GM10266 (cell line): ENCODE measurements at regions not wholly inside any gene's neighbourhood (a gene's known extent, or its start where the extent isn't known, plus 50 kb on each side); places are given as distances from the start of the nearest gene placed in this dataset.

Experiments used
- DNase-seq: peaks from one replicate; pipeline ENCODE4 v3.0.0; 2012; ENCODE audit errors: extremely low spot score
- TF ChIP-seq, protein P1 (sequence below): IDR thresholded peaks from 2 replicates; pipeline ENCODE4 v1.5.1; 2012; ENCODE audit warnings: mild to moderate bottlenecking, low read depth; ENCODE audit not compliant: control insufficient read depth, insufficient read depth; ENCODE audit errors: missing control alignments

DNA sequence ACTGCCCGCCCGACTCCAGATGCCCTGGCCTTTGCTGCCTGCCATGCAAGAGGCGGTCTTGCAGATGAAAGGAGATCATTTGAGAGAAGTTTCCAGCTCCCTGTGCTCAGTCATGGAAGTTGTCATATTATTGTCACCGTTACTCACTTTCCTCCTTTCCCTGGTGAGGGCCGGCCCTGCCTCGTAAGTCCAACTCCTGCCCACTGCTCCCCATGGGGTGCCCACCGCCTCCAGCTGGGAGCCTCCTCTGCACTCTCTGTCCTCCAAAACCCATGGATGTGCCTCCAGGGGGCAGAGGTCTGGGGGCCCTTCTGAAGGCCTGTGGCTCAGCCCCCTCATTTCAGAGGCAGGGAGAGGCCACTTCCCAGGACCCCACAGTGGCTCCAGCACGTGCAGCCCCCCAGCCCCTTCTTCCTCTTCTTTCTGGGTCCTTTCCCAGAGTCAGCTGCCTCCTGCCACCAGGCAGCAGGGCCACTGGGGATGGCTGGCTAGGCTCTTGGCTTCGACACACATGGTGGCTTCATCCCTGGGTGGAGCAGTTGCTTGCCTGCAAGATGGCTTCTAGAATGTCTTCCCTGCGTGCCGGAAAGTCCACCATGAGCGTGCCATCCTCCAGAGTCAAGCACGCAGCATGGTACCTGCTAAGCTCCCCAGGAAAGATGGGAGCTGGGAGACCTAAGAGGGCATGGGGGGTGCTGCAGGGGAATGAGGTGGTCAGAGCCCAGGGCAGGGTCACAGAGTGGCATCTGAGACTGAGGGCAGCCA lies 97.9 kb upstream of the RUNX3 start:
- TF ChIP-seq, protein P1, sequence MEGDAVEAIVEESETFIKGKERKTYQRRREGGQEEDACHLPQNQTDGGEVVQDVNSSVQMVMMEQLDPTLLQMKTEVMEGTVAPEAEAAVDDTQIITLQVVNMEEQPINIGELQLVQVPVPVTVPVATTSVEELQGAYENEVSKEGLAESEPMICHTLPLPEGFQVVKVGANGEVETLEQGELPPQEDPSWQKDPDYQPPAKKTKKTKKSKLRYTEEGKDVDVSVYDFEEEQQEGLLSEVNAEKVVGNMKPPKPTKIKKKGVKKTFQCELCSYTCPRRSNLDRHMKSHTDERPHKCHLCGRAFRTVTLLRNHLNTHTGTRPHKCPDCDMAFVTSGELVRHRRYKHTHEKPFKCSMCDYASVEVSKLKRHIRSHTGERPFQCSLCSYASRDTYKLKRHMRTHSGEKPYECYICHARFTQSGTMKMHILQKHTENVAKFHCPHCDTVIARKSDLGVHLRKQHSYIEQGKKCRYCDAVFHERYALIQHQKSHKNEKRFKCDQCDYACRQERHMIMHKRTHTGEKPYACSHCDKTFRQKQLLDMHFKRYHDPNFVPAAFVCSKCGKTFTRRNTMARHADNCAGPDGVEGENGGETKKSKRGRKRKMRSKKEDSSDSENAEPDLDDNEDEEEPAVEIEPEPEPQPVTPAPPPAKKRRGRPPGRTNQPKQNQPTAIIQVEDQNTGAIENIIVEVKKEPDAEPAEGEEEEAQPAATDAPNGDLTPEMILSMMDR: no peak
- DNase-seq: no peak

DNA sequence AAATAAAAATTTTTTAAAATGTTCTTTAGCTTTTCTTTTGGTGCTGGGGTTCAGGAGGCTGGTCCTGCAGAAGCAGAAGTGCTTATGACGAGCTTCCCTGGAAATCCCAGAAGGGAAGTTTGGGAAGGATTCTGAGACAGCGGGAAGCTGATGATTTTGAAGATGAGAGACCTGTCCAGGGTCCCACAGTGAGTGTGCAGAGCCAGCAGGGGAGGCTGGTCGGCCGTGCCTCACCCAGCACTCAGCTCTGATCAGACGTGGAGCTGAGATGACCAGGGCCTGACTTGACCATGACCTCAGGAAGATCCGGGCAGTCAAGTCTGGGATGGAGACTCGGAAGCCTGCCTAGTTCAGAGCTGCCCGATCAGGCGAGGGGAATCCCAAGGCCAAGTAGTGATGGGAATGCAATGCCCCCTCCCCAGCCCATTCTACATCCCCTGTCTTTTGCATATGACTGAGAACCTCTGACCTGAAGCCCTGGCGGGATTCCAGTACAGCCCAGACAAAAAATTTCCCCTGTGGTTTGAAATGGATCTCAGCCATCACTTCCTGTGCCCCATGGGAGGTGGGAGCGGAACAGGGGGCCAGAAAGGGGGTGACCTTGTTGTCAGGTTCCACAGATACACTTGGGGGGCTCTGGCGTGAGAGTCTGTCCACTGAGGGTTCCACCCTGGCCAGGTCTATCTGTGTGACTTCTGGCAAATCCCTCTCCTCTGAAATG lies 96.8 kb upstream of the RUNX3 start:
- TF ChIP-seq, protein P1: peak; percentile 27
- DNase-seq: no peak

DNA sequence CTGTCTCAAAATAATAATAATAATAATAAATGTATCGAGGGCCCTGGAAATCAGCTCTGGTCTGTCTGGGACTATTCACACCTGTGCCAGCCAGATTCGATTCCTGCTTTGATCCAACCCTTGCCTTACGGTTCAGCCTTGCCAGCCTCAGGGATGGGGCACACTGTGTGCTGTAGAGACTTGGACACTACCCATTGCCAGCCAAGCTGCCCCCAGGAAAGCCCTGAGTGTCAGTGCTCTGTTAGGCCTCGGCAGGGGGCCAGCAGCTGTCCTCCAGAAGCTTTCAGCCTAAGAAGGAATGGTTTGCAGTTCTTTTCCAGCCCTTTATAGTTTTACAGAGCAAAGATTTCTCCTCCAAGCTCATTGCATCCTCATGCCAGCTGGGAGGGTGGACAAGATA lies 96.2 kb upstream of the RUNX3 start:
- TF ChIP-seq, protein P1: no peak
- no peak for DNase-seq

DNA sequence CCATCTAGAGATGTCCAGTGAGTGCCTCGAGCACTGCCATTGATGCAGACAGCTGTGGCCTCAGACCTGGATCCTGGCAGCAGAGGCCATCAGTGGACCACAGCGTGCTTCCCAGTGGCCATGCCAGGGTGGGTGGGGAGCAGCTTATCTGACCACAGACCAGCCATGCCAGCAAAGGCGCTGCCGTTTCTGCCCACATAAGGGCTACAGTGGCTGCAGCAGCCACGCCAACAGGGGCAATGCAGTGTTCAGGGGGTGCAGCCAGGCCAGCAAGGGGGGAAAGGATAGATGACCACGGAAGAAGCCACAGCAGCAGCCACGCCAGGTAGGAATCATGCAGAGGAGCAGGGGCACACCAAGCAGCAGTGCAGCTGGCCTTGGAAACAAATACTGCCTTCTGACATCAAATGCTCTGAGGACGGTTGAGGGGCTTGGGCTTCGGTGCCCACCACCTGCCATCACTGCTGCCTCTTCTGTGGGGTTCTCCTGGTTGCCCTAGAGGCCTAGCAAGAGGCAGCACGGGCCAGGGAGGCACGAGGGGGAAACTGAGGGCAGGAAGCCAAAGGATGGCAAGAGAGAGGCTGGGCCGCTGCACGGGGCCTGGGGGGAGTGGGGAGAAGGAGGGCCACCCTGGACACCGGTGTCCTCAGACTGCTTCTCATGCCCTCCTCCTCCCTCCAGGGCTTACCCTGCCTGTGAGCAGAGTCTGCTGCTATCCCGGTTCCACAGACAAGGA lies 94.7 kb upstream of the RUNX3 start:
- TF ChIP-seq, protein P1: no peak
- no peak for DNase-seq

DNA sequence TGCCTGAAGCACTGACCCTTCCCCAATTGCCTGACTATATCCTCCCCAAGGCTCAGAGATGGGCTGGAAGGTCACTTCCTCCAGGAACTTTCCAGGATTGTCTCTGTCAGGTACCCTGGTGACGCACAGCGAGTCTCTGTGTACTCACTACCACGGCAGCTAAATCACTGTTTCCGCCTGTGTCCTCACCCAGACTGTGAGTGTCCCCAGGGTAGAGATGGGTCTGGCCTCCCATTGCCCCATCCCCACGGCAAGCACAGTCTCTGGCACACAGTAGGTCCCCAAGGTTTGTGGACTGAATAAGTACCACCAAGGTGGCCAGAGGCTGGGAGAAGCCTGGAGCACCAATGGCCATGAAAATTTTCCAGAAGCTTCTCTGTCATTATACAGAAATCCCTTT lies 93.8 kb upstream of the RUNX3 start:
- no peak for DNase-seq
- TF ChIP-seq, protein P1: no peak

DNA sequence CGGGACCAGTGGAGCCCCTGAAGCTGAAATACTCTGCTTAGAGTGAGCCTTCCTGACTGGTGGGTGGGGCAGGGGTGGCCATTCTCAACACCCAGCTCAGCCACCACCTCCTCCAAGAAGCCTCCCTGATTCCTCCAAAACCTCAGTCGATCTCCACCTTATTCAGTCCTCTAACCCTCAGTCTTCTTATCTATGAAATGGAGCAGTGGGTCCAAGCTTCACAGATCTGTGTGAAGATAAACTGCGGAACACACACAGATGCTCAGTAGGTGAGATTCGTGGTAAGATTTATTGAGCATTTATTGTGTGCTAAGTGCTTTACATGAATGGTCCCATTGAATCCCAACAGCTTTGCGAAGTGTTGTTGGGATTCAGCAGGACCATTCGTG lies 93.1 kb upstream of the RUNX3 start:
- TF ChIP-seq, protein P1: no peak
- no peak for DNase-seq
